HG03378 (cell line): ENCODE measurements at regions not wholly inside any gene's neighbourhood (a gene's known extent, or its start where the extent isn't known, plus 50 kb on each side); places are given as distances from the start of the nearest gene placed in this dataset.
"Not testable (repeated sequence)": the region's sequence is repeated elsewhere in the genome, so short reads cannot be mapped to it uniquely, and the experiment has no call there.

Experiments
- ATAC-seq: cut with Tn5 transposase; IDR thresholded peaks from one replicate; pipeline ENCODE4 v1.9.1; 2021; ENCODE audit warnings: mild to moderate bottlenecking, moderate library complexity; ENCODE audit not compliant: unreplicated experiment

DNA sequence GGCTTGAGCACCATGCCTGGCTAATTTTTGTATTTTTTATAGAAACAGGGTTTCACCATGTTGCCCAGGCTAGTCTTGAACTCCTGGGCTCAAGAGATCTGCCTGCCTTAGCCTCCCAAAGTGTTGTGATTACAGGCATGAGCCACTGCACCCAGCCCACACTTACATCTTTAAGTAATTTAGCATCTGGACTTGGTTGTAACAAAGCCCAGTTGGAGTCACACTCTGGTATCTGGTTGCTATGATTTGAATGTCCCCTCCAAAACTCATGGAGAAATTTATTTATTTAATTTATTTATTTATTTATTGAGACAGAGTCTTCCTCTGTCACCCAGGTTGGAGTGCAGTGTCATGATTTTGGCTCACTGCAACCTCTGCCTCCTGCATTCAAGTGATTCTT is 52.7 kb upstream of the TSC22D1 start:
- ATAC-seq: not testable (repeated sequence)

DNA sequence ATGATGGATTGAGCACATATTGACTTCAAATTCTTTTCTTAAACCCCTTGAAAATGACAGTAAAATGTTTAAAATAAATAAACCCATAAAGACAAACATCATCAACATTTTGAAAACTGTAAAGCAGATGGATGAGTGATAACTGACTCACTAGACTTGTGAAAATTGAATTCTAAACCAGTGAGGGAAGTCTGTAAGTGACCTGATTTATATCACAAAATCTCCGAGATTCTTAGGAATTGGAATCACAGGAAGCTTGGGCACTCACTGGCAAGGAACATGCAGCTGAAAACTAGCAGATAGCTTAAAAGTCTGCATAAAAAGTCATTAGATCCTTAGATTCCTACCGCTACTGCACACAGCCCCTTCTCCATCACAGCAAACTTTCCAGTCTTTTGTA is 51.3 kb upstream of the TSC22D1 start:
- ATAC-seq: no peak

DNA sequence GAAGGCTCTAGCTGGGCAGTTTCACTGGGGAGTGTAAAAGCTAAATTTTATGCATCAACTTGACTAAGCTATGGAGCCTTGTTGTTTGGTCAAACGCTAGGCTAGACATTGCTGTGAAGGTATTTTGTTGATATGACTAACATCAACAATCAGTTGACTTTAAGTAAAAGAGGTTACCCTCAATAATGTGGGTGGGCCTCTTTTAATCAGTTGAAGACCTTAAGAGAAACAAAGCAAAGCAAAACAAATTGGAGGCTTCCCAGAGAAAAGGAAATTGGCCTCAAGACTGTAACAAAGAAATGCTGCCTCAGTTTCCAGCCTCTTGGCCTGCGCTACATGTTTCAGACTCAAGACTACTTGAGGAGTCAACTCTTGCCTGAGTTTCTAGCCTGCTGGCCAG is 50.0 kb upstream of the TSC22D1 start:
- no peak for ATAC-seq
